MG63 (cell line): ENCODE measurements at regions not wholly inside any gene's neighbourhood (a gene's known extent, or its start where the extent isn't known, plus 50 kb on each side); places are given as distances from the start of the nearest gene placed in this dataset.
A peak's percentile ranks its signal among the peaks of the same experiment; 100 is the strongest.

Experiments
- DNase-seq: peaks from one replicate; pipeline ENCODE4 v3.0.0-alpha.2; 2020
- H3K27me3 ChIP-seq: fragments of 250-450 bp; sonication (Bioruptor Pico); 2 replicates; pipeline ENCODE4 v1.5.1; 2020; ENCODE audit warnings: mild to moderate bottlenecking, moderate library complexity
- H3K36me3 ChIP-seq: fragments of 250-450 bp; sonication (Bioruptor Pico); 2 replicates; pipeline ENCODE4 v1.5.1; 2020; ENCODE audit warnings: mild to moderate bottlenecking, moderate library complexity
- H3K4me3 ChIP-seq: fragments of 250-450 bp; sonication (Bioruptor Pico); 2 replicates; pipeline ENCODE4 v1.5.1; 2020; ENCODE audit warnings: mild to moderate bottlenecking, moderate library complexity
- H3K9me3 ChIP-seq: fragments of 250-450 bp; sonication (Bioruptor Pico); 2 replicates; pipeline ENCODE4 v1.5.1; 2020; ENCODE audit warnings: mild to moderate bottlenecking, moderate library complexity

DNA sequence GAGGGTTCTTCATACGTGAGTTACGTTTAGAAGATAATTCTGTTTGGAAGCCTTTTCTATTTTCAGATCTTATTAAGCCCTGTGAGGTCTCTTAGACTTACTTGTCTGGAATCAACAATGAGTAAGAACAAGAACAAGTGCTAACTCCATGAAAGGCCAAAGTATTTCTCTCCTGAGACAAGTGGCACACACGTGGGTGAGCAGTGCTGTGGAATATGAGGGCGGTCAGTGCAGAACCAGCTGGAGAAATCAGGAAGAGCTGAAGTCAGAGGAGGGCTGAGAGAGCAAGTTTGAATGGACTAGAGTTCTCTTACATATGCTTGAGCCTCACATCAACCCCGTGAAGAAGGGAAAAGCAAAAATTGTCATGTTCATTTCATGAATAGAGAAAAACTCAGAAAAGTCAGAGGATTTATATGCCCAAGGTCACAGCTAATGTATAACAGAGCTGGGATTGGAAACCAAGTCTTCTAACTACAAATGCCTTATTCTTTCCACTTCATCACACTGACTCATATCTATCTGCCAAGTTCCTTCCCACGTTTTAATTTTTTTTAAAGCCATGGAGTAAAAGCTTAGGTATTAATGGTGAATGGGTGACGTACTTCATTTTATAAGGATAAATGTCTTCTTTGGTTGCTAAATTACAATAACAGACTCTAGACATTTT, 201.3 kb upstream of the DTNBP1 start:
- no peaks in the 10 kb centered on the region for H3K9me3 ChIP-seq
- H3K27me3 ChIP-seq, result no peaks in the 10 kb centered on the region
- no peak for DNase-seq
- H3K4me3 ChIP-seq, result no peak overlapping the region
- H3K36me3 ChIP-seq, result no peaks in the 10 kb centered on the region

- Histone ChIP-seq H3K27me3 (no peaks in the 10 kb centered on the region), H3K36me3 (no peaks in the 10 kb centered on the region), H3K9me3 (no peaks in the 10 kb centered on the region), H3K4me3 (no peak overlapping the region)
- no peak for DNase-seq
These were observed 200.0 kb upstream of the DTNBP1 start for GRCh38 chr6:15862810-15863209.

GRCh38 chr6:15861486-15861885, 198.7 kb upstream of the DTNBP1 start:
- DNase-seq, result no peak
- no peaks in the 10 kb centered on the region for H3K9me3 ChIP-seq
- no peaks in the 10 kb centered on the region for H3K36me3 ChIP-seq
- no peak overlapping the region for H3K4me3 ChIP-seq
- H3K27me3 ChIP-seq, result no peaks in the 10 kb centered on the region

DNA sequence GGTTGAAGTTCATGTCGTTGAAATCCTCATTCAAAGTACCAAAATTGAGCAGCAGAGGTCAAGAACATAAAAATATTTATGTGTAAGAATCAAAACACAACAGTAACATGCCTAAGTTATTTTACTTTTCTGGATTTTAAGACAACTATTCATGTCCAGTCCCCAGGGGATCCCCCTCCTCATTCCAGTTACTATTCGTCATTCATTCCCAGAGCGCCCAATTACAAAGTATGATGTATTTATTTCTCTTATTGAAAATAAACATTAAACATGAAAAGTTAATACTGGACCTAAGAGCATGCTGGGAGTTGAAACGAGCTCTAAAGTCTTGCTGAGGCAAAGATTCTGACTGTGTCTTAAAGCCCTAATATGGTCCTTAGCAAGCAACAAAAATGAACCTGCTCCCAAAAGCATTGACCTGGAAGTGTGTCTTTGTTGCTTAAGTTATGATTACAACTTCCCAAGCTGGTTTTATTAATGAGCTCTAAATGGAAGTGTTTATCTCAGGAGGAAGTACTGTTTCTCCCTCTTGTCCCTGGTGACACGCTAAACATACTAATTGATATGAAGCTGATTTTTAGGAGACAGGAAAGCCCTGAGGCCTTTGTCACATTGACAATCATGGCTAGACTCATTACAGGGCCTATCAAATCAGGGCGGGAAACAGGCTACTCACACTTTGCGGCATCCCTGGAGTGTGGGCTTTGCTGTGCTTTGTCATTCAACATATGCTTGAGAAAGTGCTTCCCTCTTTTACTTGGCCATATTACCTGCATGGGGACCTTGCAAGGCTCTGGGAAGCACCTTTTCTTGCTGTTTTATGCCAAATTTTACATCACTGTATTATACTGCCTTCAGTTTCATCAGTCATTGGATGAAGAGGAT, 192.2 kb upstream of the DTNBP1 start:
- Histone ChIP-seq H3K27me3 (no peaks in the 10 kb centered on the region), H3K36me3 (no peaks in the 10 kb centered on the region), H3K4me3 (no peak overlapping the region), H3K9me3 (no peaks in the 10 kb centered on the region)
- DNase-seq, result peak; percentile 16

GRCh38 chr6:15854378-15854777, 191.6 kb upstream of the DTNBP1 start:
- no peaks in the 10 kb centered on the region for H3K9me3 ChIP-seq
- no peak for DNase-seq
- H3K4me3 ChIP-seq, result no peak overlapping the region
- H3K27me3 ChIP-seq, result no peaks in the 10 kb centered on the region
- no peaks in the 10 kb centered on the region for H3K36me3 ChIP-seq

DNA sequence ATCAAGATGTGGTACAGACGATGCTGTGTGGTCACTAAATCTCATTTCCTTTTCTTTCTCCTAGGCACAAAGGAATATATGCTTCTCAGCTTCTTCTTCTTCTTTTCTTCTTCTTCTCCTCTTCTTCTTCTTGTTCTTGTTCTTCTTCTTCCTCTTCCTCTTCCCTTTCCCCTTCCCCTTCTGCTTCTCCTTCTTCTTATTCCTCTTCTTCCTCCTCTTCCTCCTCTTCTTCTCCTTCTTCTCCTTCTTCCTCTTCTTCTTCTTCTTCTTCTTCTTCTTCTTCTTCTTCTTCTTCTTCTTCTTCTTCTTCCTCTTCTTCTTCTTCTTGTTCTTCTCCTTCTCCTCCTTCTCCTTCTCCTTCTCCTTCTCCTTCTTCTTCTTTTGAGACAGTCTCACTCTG, 190.4 kb upstream of the DTNBP1 start:
- no peaks in the 10 kb centered on the region for H3K9me3 ChIP-seq
- DNase-seq, result no peak
- H3K36me3 ChIP-seq, result no peaks in the 10 kb centered on the region
- no peaks in the 10 kb centered on the region for H3K27me3 ChIP-seq
- no peak overlapping the region for H3K4me3 ChIP-seq

DNA sequence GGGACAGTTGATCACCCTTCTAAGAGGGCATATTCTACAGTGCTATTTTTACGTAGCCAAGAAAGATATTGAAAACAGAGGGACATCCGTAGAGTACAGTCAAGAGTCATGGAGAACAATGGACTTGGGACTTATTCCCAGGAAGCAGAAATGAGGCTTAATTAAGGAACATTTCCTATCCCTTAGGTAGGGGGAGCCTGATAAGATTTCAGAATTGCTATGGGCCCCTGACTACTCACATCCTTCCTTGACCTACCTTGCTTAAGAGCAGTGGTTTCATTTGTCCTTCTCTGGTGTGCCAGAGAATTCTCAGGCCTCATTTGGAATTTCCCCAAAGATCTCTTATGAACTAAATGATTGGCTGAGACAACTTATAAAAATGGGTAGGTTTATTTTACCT, 189.5 kb upstream of the DTNBP1 start:
- Histone ChIP-seq H3K9me3 (no peaks in the 10 kb centered on the region), H3K36me3 (no peaks in the 10 kb centered on the region), H3K27me3 (no peaks in the 10 kb centered on the region), H3K4me3 (no peak overlapping the region)
- no peak for DNase-seq

GRCh38 chr6:15849395-15849794, 186.6 kb upstream of the DTNBP1 start:
- H3K36me3 ChIP-seq, result no peaks in the 10 kb centered on the region
- H3K4me3 ChIP-seq, result no peak overlapping the region

GRCh38 chr6:15845492-15845891, 182.7 kb upstream of the DTNBP1 start:
- no peaks in the 10 kb centered on the region for H3K9me3 ChIP-seq
- H3K36me3 ChIP-seq, result no peaks in the 10 kb centered on the region
- no peak overlapping the region for H3K4me3 ChIP-seq
- DNase-seq, result no peak
- H3K27me3 ChIP-seq, result no peaks in the 10 kb centered on the region

More at GRCh38 chr6:15849395-15849794, 186.6 kb upstream of the DTNBP1 start:
- Histone ChIP-seq H3K9me3 (no peaks in the 10 kb centered on the region), H3K27me3 (no peaks in the 10 kb centered on the region)
- DNase-seq, result no peak

DNA sequence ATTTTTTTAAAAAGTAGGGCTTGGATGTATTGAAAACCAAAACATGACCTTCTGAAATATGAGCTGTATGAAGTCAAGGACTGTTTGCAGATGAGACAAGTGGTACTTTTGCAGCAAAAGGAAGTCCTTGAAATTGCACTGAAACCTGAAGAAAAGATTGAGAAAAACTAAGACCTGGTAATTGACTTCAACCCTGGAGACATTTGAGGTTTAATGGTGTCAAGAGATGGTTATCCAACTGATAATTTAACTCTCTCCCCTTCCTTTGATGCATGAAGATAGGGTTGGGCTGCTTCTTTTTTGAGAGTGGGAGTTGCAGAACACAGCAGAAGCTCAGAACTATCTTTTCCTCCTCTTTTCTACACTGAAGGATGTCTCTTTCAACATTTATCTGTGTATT, 180.9 kb upstream of the DTNBP1 start:
- H3K36me3 ChIP-seq, result no peaks in the 10 kb centered on the region
- DNase-seq, result no peak
- no peaks in the 10 kb centered on the region for H3K9me3 ChIP-seq
- H3K27me3 ChIP-seq, result no peaks in the 10 kb centered on the region
- no peak overlapping the region for H3K4me3 ChIP-seq

GRCh38 chr6:15843226-15843625, 180.4 kb upstream of the DTNBP1 start:
- no peak for DNase-seq
- Histone ChIP-seq H3K9me3 (no peaks in the 10 kb centered on the region), H3K27me3 (no peaks in the 10 kb centered on the region), H3K4me3 (no peak overlapping the region), H3K36me3 (no peaks in the 10 kb centered on the region)

- Histone ChIP-seq H3K27me3 (no peaks in the 10 kb centered on the region), H3K4me3 (no peak overlapping the region), H3K9me3 (no peaks in the 10 kb centered on the region), H3K36me3 (no peaks in the 10 kb centered on the region)
- peak; percentile 55 for DNase-seq
These were observed 179.9 kb upstream of the DTNBP1 start for GRCh38 chr6:15842727-15843117.

DNA sequence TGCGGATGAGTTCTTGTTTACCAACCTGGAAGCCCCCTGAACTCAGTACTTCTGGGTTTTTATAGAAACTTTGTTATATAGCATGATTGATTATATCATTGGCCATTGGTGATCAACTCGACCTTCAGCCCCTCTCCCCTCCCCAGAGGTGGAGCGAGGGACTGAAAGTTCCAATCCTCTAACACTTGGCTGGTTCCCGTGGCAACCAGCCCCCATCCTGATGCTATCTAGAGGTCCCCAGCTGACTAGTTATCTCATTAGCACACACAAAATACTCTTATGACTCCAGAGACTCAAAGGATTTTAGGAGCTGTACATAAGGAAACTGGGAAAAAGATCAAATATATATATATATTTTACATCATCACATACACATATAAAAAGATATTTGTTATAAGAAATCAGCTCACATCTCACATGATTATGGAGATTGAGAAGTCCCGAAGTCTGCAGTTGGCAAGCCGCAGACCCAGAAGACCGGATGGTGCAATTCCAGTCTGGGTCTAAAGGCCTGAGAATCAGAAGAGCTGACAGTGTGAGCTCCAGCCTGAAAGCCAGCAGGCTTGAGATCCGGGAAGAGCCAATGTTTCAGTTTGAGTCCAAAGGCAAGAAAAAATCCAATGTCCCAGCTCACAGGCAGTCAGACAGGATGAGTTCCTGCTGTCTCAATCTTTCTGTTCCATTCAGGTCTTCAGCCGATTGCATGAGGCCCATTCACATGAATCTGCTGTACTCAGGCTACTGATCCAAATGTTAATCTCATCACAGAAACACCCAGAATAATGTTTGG, 179.3 kb upstream of the DTNBP1 start:
- Histone ChIP-seq H3K27me3 (no peaks in the 10 kb centered on the region), H3K9me3 (no peaks in the 10 kb centered on the region), H3K4me3 (no peak overlapping the region), H3K36me3 (no peaks in the 10 kb centered on the region)
- no peak for DNase-seq

DNA sequence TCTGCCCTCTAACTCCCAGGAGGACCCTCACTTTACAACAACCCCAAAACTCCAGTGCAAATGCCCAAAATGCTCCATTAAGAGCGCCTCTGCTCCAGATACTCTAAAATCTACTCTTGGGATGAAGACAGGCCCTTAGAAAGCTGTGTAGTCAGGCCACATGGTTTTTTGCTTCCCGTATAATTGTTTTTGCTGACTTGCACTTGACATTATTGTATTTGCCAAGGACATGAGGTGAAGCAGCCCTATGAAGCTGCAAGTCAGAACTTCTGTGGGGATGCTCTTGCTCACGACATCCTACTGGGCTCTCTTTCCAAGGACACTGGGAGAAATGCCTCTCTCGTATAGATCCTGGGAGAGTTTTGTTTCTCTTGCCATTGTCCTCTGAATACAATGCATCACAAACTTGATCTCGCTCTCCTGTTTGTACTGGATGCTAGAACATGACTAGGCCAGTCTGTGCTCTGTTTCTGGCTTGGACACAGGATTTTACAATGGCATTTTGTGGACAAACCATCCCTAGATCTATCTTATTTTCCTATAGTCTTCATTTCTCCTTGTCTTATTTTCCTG, 177.2 kb upstream of the DTNBP1 start:
- Histone ChIP-seq H3K4me3 (no peak overlapping the region), H3K9me3 (no peaks in the 10 kb centered on the region), H3K36me3 (no peaks in the 10 kb centered on the region)

DNA sequence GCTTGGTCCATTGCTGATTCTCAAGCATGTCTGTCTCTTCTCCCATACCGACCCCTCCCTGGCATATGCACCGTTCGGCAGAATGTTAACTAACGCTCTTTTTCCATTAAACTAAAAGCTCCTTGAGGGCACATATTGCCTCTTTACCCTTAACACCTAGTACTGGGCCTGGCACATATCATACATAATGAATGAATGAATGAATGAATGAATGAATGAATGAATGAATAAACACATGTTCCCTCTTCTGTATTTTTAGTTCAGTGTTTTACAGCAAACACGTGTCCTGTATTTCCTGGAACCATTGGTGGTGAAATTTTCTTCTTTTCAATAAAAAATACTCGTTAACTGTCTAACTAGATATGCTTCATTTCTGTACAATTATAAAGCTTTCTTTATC, 174.4 kb upstream of the DTNBP1 start:
- no peaks in the 10 kb centered on the region for H3K36me3 ChIP-seq
- DNase-seq, result no peak
- no peaks in the 10 kb centered on the region for H3K9me3 ChIP-seq
- H3K27me3 ChIP-seq, result no peaks in the 10 kb centered on the region
- no peak overlapping the region for H3K4me3 ChIP-seq

More for the DNA sequence above, 177.2 kb upstream of the DTNBP1 start:
- no peak for DNase-seq
- no peaks in the 10 kb centered on the region for H3K27me3 ChIP-seq

DNA sequence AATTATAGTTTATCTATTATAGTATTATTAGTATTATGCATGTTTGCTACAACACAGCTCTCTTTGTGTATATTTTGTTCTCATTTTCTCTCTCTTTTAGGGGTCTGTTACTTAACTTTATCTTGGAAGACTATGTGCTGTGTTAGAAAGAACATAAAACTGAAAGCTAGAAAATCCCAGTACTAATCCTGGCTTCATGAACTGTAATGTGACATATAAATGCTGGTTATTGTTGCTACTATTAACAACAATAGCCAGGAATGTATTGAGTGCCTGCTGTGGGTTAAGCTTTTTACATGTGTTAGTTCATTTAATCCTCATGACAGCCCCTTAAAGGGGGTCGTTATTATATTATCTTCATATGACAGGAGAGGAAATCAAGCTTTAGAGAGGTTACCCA, 170.0 kb upstream of the DTNBP1 start:
- no peaks in the 10 kb centered on the region for H3K27me3 ChIP-seq

DNA sequence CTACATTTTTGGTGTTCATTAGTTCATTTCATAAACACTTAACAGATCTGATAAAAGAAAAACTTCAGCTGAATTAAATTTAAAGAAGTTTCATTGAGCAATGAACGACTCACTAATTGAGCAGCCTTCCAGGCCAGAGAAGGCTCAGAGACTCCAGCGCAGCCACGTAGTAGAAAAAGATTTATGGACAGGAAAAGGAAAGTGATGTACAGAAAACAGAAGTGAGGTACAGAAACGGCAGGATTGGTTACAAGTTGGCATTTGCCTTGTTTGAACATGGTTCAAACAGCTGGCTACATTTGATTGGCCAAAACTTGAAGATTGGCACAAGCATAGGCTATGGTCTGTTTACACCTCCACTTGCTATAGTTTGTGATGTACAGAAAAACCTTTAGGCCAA, 166.3 kb upstream of the DTNBP1 start:
- H3K27me3 ChIP-seq, result no peaks in the 10 kb centered on the region
- no peaks in the 10 kb centered on the region for H3K36me3 ChIP-seq
- no peaks in the 10 kb centered on the region for H3K9me3 ChIP-seq
- DNase-seq, result no peak
- H3K4me3 ChIP-seq, result no peak overlapping the region

More for the DNA sequence above, 170.0 kb upstream of the DTNBP1 start:
- H3K4me3 ChIP-seq, result no peak overlapping the region
- no peaks in the 10 kb centered on the region for H3K36me3 ChIP-seq
- H3K9me3 ChIP-seq, result no peaks in the 10 kb centered on the region
- DNase-seq, result no peak
